Esophagus squamous epithelium (tissue), 4 donors: ENCODE measurements at regions not wholly inside any gene's neighbourhood (a gene's known extent, or its start where the extent isn't known, plus 50 kb on each side); places are given as distances from the start of the nearest gene placed in this dataset.

ENCODE experiments used
- POLR2A ChIP-seq, 4 donors: fragments of 450-650 bp; IDR thresholded peaks; one replicate each; pipeline ENCODE4 v1.6.1; 2017; ENCODE audit warnings: antibody characterized with exemption in 4 of 4, mild to moderate bottlenecking in 4 of 4, moderate library complexity in 3 of 4
- TF ChIP-seq, protein P1 (sequence below), 6 experiments: fragments of 450-650 bp in 4 of 6; fragments of 200-600 bp in 2 of 6; sonication (generic) in 2 of 6; IDR thresholded peaks; one replicate each; pipeline ENCODE4 v1.5.1; 2016 to 2019; ENCODE audit warnings: antibody characterized with exemption in 6 of 6, mild to moderate bottlenecking in 4 of 6, moderate library complexity in 4 of 6

- TF ChIP-seq, protein P1, sequence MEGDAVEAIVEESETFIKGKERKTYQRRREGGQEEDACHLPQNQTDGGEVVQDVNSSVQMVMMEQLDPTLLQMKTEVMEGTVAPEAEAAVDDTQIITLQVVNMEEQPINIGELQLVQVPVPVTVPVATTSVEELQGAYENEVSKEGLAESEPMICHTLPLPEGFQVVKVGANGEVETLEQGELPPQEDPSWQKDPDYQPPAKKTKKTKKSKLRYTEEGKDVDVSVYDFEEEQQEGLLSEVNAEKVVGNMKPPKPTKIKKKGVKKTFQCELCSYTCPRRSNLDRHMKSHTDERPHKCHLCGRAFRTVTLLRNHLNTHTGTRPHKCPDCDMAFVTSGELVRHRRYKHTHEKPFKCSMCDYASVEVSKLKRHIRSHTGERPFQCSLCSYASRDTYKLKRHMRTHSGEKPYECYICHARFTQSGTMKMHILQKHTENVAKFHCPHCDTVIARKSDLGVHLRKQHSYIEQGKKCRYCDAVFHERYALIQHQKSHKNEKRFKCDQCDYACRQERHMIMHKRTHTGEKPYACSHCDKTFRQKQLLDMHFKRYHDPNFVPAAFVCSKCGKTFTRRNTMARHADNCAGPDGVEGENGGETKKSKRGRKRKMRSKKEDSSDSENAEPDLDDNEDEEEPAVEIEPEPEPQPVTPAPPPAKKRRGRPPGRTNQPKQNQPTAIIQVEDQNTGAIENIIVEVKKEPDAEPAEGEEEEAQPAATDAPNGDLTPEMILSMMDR (IDR thresholded peaks at IDR 0.05), result no peak
- no peak for TF ChIP-seq POLR2A (IDR thresholded peaks at IDR 0.05)
Measured at GRCh38 chr3:23650371-23651140, 155.2 kb upstream of the UBE2E1 start.
